OCI-LY1 (cell line): ENCODE measurements at regions not wholly inside any gene's neighbourhood (a gene's known extent, or its start where the extent isn't known, plus 50 kb on each side); places are given as distances from the start of the nearest gene placed in this dataset.

Experiments used
- H2AFZ ChIP-seq: fragments of 200-600 bp; sonication (generic), shearing (Covaris generic); 2 replicates; pipeline ENCODE4 v1.6.0; 2014; ENCODE audit warnings: antibody characterized with exemption, mild to moderate bottlenecking, low read length
- H3F3A ChIP-seq: fragments of 200-600 bp; sonication (generic), shearing (Covaris generic); 2 replicates; pipeline ENCODE4 v1.6.0; 2014; ENCODE audit warnings: mild to moderate bottlenecking, antibody characterized with exemption, low read length, moderate library complexity; ENCODE audit not compliant: insufficient read depth
- H3K27ac ChIP-seq: fragments of 200-600 bp; sonication (generic); 2 replicates; pipeline ENCODE4 v1.5.1; 2014; ENCODE audit warnings: low read length, mixed run types, mild to moderate bottlenecking, low read depth; ENCODE audit not compliant: poor library complexity, severe bottlenecking
- H3K27me3 ChIP-seq: fragments of 200-600 bp; sonication (generic); 2 replicates; pipeline ENCODE4 v1.6.0; 2014; ENCODE audit warnings: antibody characterized with exemption, mild to moderate bottlenecking, low read length, moderate library complexity; ENCODE audit not compliant: insufficient read depth
- H3K36me3 ChIP-seq: fragments of 200-600 bp; sonication (generic); 2 replicates; pipeline ENCODE4 v1.6.1; 2014; ENCODE audit warnings: mild to moderate bottlenecking, antibody characterized with exemption, low read length, moderate library complexity, mixed read lengths; ENCODE audit not compliant: insufficient read depth
- H3K4me1 ChIP-seq: fragments of 200-600 bp; sonication (generic); 2 replicates; pipeline ENCODE4 v1.5.1; 2014; ENCODE audit warnings: mild to moderate bottlenecking, low read length, moderate library complexity; ENCODE audit not compliant: insufficient read depth, severe bottlenecking
- H3K4me2 ChIP-seq: fragments of 200-600 bp; sonication (generic), shearing (Covaris generic); 2 replicates; pipeline ENCODE4 v1.6.1; 2014; ENCODE audit warnings: low read length
- H3K4me3 ChIP-seq: fragments of 200-600 bp; sonication (generic); 2 replicates; pipeline ENCODE4 v1.5.1; 2014; ENCODE audit warnings: low read length, low read depth, mild to moderate bottlenecking, mixed read lengths; ENCODE audit not compliant: poor library complexity, severe bottlenecking
- H3K79me2 ChIP-seq: fragments of 200-600 bp; shearing (Covaris generic); 2 replicates; pipeline ENCODE4 v1.6.1; 2016; ENCODE audit warnings: mixed run types, low read length, mixed read lengths; ENCODE audit not compliant: insufficient read depth
- H3K9ac ChIP-seq: fragments of 200-600 bp; sonication (generic), shearing (Covaris generic); 2 replicates; pipeline ENCODE4 v1.6.1; 2014; ENCODE audit warnings: mild to moderate bottlenecking, low read length, mixed read lengths
- H3K9me2 ChIP-seq: fragments of 200-600 bp; sonication (generic), shearing (Covaris generic); 2 replicates; pipeline ENCODE4 v1.6.1; 2014; ENCODE audit warnings: low read depth, mild to moderate bottlenecking, low read length, mixed read lengths
- H3K9me3 ChIP-seq: fragments of 200-600 bp; shearing (Covaris generic); 2 replicates; pipeline ENCODE4 v1.6.1; 2014; ENCODE audit warnings: low read length, mixed read lengths
- H4K20me1 ChIP-seq: fragments of 200-600 bp; sonication (generic), shearing (Covaris generic); 2 replicates; pipeline ENCODE4 v1.6.0; 2016; ENCODE audit warnings: mild to moderate bottlenecking, low read length; ENCODE audit not compliant: insufficient read depth
- CTCF ChIP-seq: fragments of 200-600 bp; sonication (generic), shearing (Covaris generic); IDR thresholded peaks from 2 replicates; pipeline ENCODE4 v1.5.1; 2017; ENCODE audit warnings: mild to moderate bottlenecking, antibody characterized with exemption, low read length, moderate library complexity, mixed read lengths
- EZH2 ChIP-seq: fragments of 200-600 bp; sonication (generic), shearing (Covaris generic); IDR thresholded peaks from 2 replicates; pipeline ENCODE4 v1.8.0; 2017; ENCODE audit warnings: borderline replicate concordance, mixed run types, mild to moderate bottlenecking, antibody characterized with exemption, low read length, moderate library complexity, mixed read lengths

DNA sequence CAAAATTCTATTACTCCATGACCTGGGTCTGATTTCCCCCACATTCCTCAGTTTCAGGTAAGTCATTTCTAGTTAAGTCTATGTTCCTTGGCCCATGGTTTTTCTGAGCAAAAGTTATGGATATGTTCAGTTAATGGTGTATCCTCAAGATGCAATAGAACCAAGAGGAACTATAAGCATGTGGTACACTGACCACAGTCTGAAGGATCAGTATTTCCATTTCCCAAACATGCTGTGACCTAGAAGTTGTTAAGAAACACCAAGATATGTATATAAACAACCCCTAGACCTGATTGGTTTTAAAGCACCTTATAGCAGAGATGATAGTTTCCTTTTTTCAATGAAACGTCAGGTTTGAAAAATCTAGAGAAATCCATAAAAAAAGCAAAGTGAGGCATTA is 94.2 kb upstream of the ABCB5 start:
- no peak overlapping the region for H3K27ac ChIP-seq
- H3F3A ChIP-seq: no peaks in the 10 kb centered on the region
- H3K9ac ChIP-seq: no peak overlapping the region
- H2AFZ ChIP-seq: no peak overlapping the region
- H3K9me2 ChIP-seq: no peaks in the 10 kb centered on the region
- H3K79me2 ChIP-seq: no peaks in the 10 kb centered on the region
- no peaks in the 10 kb centered on the region for H4K20me1 ChIP-seq
- H3K4me1 ChIP-seq: no peaks in the 10 kb centered on the region
- H3K9me3 ChIP-seq: no peaks in the 10 kb centered on the region
- 0 out of 2 replicates have a peak, but pooled peaks cover 3% of the 10 kb centered on the region for H3K27me3 ChIP-seq
- TF ChIP-seq CTCF: no peak
- TF ChIP-seq EZH2: no peak
- no peaks in the 10 kb centered on the region for H3K36me3 ChIP-seq
- H3K4me3 ChIP-seq: no peak overlapping the region
- H3K4me2 ChIP-seq: no peak overlapping the region

GRCh38 chr7:20529260-20529659 is 86.2 kb upstream of the ABCB5 start:
- Histone ChIP-seq H3K4me2 (no peak overlapping the region), H3K9me3 (peaks cover 17% of the 10 kb centered on the region), H3K79me2 (no peaks in the 10 kb centered on the region), H3K27me3 (no peaks in the 10 kb centered on the region), H3K4me3 (no peak overlapping the region), H3K4me1 (no peaks in the 10 kb centered on the region), H2AFZ (no peak overlapping the region), H3K36me3 (no peaks in the 10 kb centered on the region), H3F3A (no peaks in the 10 kb centered on the region), H3K9me2 (no peaks in the 10 kb centered on the region), H3K27ac (no peak overlapping the region), H3K9ac (no peak overlapping the region), H4K20me1 (no peaks in the 10 kb centered on the region)
- TF ChIP-seq EZH2: no peak
- no peak for TF ChIP-seq CTCF

GRCh38 chr7:20532890-20533289 is 82.6 kb upstream of the ABCB5 start:
- Histone ChIP-seq H3K9me3 (peaks cover 16% of the 10 kb centered on the region), H3K4me1 (no peaks in the 10 kb centered on the region), H3K27ac (no peak overlapping the region), H3F3A (no peaks in the 10 kb centered on the region), H3K27me3 (no peaks in the 10 kb centered on the region), H3K36me3 (no peaks in the 10 kb centered on the region), H3K4me3 (no peak overlapping the region), H3K9ac (no peak overlapping the region), H2AFZ (no peak overlapping the region), H4K20me1 (0 out of 2 replicates have a peak, but pooled peaks cover 2% of the 10 kb centered on the region), H3K9me2 (no peaks in the 10 kb centered on the region), H3K79me2 (no peaks in the 10 kb centered on the region), H3K4me2 (no peak overlapping the region)
- TF ChIP-seq EZH2 (no peak), CTCF (no peak)
